ENCODE measurements at regions not wholly inside any gene's neighbourhood (a gene's known extent, or its start where the extent isn't known, plus 50 kb on each side); places are given as distances from the start of the nearest gene placed in this dataset.

DNA sequence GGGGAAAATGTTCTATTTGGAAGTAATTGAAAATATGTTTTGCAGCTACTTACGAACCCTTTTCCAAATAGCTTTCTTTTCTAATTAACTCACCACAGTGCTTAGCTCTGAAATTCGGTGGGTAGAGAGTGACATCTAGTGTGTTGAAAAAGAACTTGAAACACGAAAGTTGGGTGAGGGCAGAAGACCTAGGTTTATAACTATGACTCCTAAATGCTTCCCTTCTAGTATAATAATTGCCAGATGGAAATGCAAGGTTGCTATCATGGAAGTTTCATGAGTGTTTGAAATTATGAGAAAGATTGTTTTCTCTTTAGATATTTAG is 77.3 kb upstream of the NOCT start:
- Mint-ChIP-seq H3K27me3 (ENCODE audit: unreplicated experiment) (peaks cover 1% of the 10 kb centered on the region), H3K36me3 (ENCODE audit: unreplicated experiment) (no peaks in the 10 kb centered on the region), H3K4me1 (ENCODE audit: low read depth, unreplicated experiment) (no peaks in the 10 kb centered on the region), H3K9me3 (ENCODE audit: unreplicated experiment) (no peaks in the 10 kb centered on the region), H3K4me3 (ENCODE audit: unreplicated experiment) (no peak overlapping the region), H3K27ac (ENCODE audit: unreplicated experiment) (no peak overlapping the region)
- DNase-seq = no peak
- TF ChIP-seq, protein P1, sequence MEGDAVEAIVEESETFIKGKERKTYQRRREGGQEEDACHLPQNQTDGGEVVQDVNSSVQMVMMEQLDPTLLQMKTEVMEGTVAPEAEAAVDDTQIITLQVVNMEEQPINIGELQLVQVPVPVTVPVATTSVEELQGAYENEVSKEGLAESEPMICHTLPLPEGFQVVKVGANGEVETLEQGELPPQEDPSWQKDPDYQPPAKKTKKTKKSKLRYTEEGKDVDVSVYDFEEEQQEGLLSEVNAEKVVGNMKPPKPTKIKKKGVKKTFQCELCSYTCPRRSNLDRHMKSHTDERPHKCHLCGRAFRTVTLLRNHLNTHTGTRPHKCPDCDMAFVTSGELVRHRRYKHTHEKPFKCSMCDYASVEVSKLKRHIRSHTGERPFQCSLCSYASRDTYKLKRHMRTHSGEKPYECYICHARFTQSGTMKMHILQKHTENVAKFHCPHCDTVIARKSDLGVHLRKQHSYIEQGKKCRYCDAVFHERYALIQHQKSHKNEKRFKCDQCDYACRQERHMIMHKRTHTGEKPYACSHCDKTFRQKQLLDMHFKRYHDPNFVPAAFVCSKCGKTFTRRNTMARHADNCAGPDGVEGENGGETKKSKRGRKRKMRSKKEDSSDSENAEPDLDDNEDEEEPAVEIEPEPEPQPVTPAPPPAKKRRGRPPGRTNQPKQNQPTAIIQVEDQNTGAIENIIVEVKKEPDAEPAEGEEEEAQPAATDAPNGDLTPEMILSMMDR (IDR thresholded peaks at IDR 0.05; ENCODE audit: partially characterized antibody, unreplicated experiment) = no peak

DNA sequence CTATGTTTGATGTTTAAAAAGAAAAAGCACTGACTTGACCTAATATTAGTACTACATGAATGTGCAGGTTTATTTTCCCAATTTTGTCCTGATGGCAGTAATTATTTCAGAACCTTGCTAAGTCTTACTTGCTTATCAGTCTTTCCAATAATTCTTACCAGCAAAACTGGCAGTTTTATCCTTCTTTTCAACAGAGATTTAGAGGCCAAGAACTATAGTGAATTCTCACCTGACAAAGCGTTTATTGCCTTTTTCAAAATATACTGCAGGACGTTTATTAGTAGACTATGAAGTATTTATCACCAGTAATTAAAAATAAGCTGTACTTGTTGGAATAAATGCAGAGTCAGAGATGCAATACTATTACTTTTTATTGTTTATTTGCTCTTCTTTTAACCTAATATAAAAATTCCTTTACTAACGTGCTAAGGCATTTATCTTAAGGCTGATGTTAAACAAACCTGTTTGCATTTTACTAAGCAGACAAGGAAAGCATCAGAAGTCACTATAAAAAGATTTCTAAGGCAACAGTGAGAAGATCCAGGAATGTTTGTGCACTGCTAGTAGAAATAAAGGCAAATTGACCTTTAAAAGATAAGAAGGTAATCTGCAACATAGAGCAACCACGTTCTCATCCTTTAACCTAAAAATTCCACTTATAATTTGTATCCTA is 80.3 kb upstream of the NOCT start:
- no peak overlapping the region for H3K4me3 Mint-ChIP-seq (ENCODE audit: unreplicated experiment)
- peaks cover 1% of the 10 kb centered on the region for H3K27me3 Mint-ChIP-seq (ENCODE audit: unreplicated experiment)
- no peak for DNase-seq
- H3K4me1 Mint-ChIP-seq (ENCODE audit: low read depth, unreplicated experiment) = no peaks in the 10 kb centered on the region
- H3K9me3 Mint-ChIP-seq (ENCODE audit: unreplicated experiment) = no peaks in the 10 kb centered on the region
- TF ChIP-seq, protein P1 (IDR thresholded peaks at IDR 0.05; ENCODE audit: partially characterized antibody, unreplicated experiment) = no peak
- H3K36me3 Mint-ChIP-seq (ENCODE audit: unreplicated experiment) = no peaks in the 10 kb centered on the region
- no peak overlapping the region for H3K27ac Mint-ChIP-seq (ENCODE audit: unreplicated experiment)

DNA sequence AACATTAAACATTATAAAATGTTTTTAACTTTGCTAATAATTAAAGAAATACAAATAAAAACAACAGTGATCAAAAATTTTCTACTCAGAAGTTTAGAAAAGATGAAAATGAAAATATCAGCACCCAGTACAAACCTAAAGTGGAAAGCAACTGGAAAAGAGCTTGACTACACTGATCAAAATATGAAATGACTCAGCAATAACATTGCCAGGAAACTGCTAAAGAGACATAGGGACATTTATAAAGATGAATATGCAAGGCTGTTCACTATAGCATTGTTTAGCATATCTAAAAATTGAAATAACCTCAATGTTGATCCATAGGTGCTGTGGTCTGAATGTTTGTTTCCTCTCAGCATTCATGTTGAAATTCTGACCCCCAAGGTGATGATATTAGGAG is 88.5 kb upstream of the NOCT start:
- H3K27ac Mint-ChIP-seq (ENCODE audit: unreplicated experiment) = no peak overlapping the region
- no peak overlapping the region for H3K4me3 Mint-ChIP-seq (ENCODE audit: unreplicated experiment)
- H3K36me3 Mint-ChIP-seq (ENCODE audit: unreplicated experiment) = peaks cover 7% of the 10 kb centered on the region
- TF ChIP-seq, protein P1 (IDR thresholded peaks at IDR 0.05; ENCODE audit: partially characterized antibody, unreplicated experiment) = no peak
- no peaks in the 10 kb centered on the region for H3K4me1 Mint-ChIP-seq (ENCODE audit: low read depth, unreplicated experiment)
- DNase-seq = no peak
- H3K27me3 Mint-ChIP-seq (ENCODE audit: unreplicated experiment) = peaks cover 3% of the 10 kb centered on the region
- H3K9me3 Mint-ChIP-seq (ENCODE audit: unreplicated experiment) = no peaks in the 10 kb centered on the region

DNA sequence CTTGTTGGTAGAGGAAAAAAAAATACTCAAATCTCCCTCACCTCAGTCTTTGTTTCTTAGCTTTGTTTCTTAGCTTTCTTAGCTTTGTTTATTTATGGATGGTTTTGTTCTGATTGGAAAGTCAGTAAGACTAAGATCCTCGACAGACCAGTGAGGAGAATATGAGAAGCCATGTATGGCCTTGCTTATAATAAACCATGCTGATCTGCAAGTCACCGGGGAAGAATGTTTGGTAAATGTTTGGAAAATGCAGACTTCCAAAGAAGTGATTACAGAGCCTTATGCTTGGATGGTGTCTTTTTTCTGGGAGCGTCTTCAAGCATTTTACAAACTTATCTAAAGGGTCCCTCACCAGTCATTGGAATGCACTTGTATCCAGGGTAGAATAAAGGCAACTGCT is 90.1 kb upstream of the NOCT start:
- Mint-ChIP-seq H3K4me1 (ENCODE audit: low read depth, unreplicated experiment) (no peaks in the 10 kb centered on the region), H3K4me3 (ENCODE audit: unreplicated experiment) (no peak overlapping the region), H3K36me3 (ENCODE audit: unreplicated experiment) (peaks cover 7% of the 10 kb centered on the region), H3K27ac (ENCODE audit: unreplicated experiment) (no peak overlapping the region), H3K27me3 (ENCODE audit: unreplicated experiment) (peaks cover 3% of the 10 kb centered on the region), H3K9me3 (ENCODE audit: unreplicated experiment) (no peaks in the 10 kb centered on the region)
- TF ChIP-seq, protein P1 (IDR thresholded peaks at IDR 0.05; ENCODE audit: partially characterized antibody, unreplicated experiment) = no peak
- DNase-seq = no peak

DNA sequence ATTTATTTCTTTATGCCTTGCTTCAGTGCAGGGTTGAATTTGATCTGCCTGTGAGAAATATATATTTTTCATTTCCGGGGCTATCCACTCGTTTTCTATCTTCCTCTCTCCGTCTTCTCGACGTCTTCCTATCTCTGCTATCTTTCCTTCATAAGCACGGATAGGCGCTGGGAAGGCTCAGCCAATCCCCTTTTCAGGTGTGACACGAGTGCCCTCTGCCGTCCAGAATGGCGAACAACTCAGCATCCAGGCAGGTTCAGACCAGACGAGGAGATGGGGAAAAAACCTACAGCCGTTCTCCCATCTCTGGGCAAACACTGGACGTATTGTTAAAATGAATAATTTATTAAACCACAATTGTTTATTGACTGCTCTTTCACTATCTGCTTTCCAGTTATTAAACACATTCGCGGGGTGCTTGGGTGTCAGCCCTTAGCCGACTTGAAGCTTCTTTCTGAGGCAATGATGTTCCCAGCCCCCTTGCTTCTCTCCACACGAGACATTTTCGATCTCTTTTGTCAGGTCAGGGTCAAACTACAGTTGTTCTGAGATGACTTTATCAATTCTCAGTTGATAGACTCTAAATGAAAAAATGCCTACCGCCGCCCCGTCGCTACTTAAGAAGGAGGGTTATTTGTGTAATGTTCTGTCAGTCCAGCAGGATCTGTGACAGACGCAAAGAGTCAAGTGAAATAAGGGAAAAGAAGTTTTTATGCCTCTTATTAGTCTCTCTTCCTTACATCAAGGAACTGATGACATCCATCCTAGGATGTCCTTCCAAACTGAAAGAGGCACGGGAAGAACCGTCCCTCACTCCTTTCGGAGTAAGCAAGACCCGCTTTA is 96.3 kb upstream of the NOCT start:
- H3K27me3 Mint-ChIP-seq (ENCODE audit: unreplicated experiment) = peaks cover 1% of the 10 kb centered on the region
- peaks cover 7% of the 10 kb centered on the region for H3K4me1 Mint-ChIP-seq (ENCODE audit: low read depth, unreplicated experiment)
- no peak overlapping the region for H3K27ac Mint-ChIP-seq (ENCODE audit: unreplicated experiment)
- peak; percentile 89 for DNase-seq
- TF ChIP-seq, protein P1 (IDR thresholded peaks at IDR 0.05; ENCODE audit: partially characterized antibody, unreplicated experiment) = peak; percentile 59
- no peaks in the 10 kb centered on the region for H3K36me3 Mint-ChIP-seq (ENCODE audit: unreplicated experiment)
- H3K9me3 Mint-ChIP-seq (ENCODE audit: unreplicated experiment) = no peaks in the 10 kb centered on the region
- no peak overlapping the region for H3K4me3 Mint-ChIP-seq (ENCODE audit: unreplicated experiment)
